HCT116 (cell line): ENCODE measurements at regions not wholly inside any gene's neighbourhood (a gene's known extent, or its start where the extent isn't known, plus 50 kb on each side); places are given as distances from the start of the nearest gene placed in this dataset.

Experiments used
- ATAC-seq: fragments of 200-7000 bp; cut with Tn5 transposase; 2 replicates; pipeline ENCODE4 v1.9.1; 2020; ENCODE audit warnings: mild to moderate bottlenecking, moderate library complexity
- BruUV-seq: library from RNA; stranded (reverse); fragments of 400-500 nt; replicated peaks from 2 replicates; lab custom pipeline; 2021; lab: Mats Ljungman, UMichigan
- CTCF ChIA-PET: fragments of 300-600 bp; sonication (Branson Sonifier 250); formaldehyde crosslinking; loops from one replicate; lab custom pipeline; 2021; ENCODE audit warnings: antibody characterized with exemption; lab: Charles Lee
- POLR2A ChIA-PET: fragments of 300-600, 350-600 bp; sonication (Branson Sonifier 250); formaldehyde crosslinking; loops from one replicate; lab custom pipeline; 2021; ENCODE audit warnings: antibody characterized with exemption; lab: Charles Lee
- RAD21 ChIA-PET, 2 experiments: fragments of 300-600 bp; sonication (Branson Sonifier 250); formaldehyde crosslinking; loops; one replicate each; lab custom pipeline; 2023; ENCODE audit warnings: low total read pairs in 2 of 2; ENCODE audit not compliant: uncharacterized antibody in 2 of 2, unreplicated experiment in 2 of 2, low non-redundant PET in 1 of 2; lab: Charles Lee
- DNase-seq: peaks from one replicate; pipeline ENCODE4 v3.0.0-alpha.2; 2010; ENCODE audit warnings: low read depth, low spot score
- H2AFZ ChIP-seq: fragments of 200-600 bp; shearing (Covaris generic), sonication (generic); 2 replicates; pipeline ENCODE4 v1.6.1; 2017; ENCODE audit warnings: low read depth, mixed run types, mixed read lengths, antibody characterized with exemption, low read length; ENCODE audit not compliant: poor library complexity, severe bottlenecking
- H3K27ac ChIP-seq: 2 replicates; pipeline ENCODE4 v1.5.1; 2012; ENCODE audit warnings: low read depth, low read length
- H3K27me3 ChIP-seq: fragments of 200-600 bp; sonication (generic); 2 replicates; pipeline ENCODE4 v1.6.1; 2016; ENCODE audit warnings: mixed run types, low read length, mixed read lengths; ENCODE audit not compliant: insufficient read depth
- H3K36me3 ChIP-seq, 2 experiments: fragments of 200-500 bp in 1 of 2; fragments of 200-600 bp in 1 of 2; sonication (Bioruptor generic) in 1 of 2; sonication (generic) in 1 of 2; 2 replicates each; pipeline versions ENCODE4 v1.5.1 to v1.6.1; 2014 to 2016; ENCODE audit warnings: low read length in 2 of 2, inconsistent platforms in 1 of 2, mixed read lengths in 1 of 2, mixed run types in 1 of 2; ENCODE audit not compliant: insufficient read depth in 2 of 2, control insufficient read depth in 1 of 2
- H3K4me1 ChIP-seq, 2 experiments: fragments of 200-600 bp in 1 of 2; sonication (generic) in 1 of 2; 2 replicates each; pipeline versions ENCODE4 v1.5.1 to v1.6.1; 2012 to 2017; ENCODE audit warnings: low read length in 2 of 2, inconsistent platforms in 1 of 2, mild to moderate bottlenecking in 1 of 2, mixed read lengths in 1 of 2, mixed run types in 1 of 2, moderate library complexity in 1 of 2; ENCODE audit not compliant: insufficient read depth in 2 of 2, control insufficient read depth in 1 of 2
- H3K4me2 ChIP-seq: fragments of 200-600 bp; sonication (generic); 2 replicates; pipeline ENCODE4 v1.6.1; 2017; ENCODE audit warnings: mixed run types, low read length, mixed read lengths
- H3K4me3 ChIP-seq, 2 experiments: fragments of 200-600 bp in 1 of 2; sonication (generic) in 1 of 2; replicated peaks in 1 of 2; 2 replicates each; pipeline ENCODE4 v1.5.1; 2011 to 2016; ENCODE audit warnings: low read length in 2 of 2, control low read depth in 1 of 2, low read depth in 1 of 2, mild to moderate bottlenecking in 1 of 2, mixed read lengths in 1 of 2, mixed run types in 1 of 2
- H3K79me2 ChIP-seq: fragments of 200-600 bp; sonication (generic); 2 replicates; pipeline ENCODE4 v1.6.1; 2017; ENCODE audit warnings: mild to moderate bottlenecking, mixed run types, low read length, moderate library complexity, mixed read lengths; ENCODE audit not compliant: insufficient read depth
- H3K9ac ChIP-seq: fragments of 200-600 bp; sonication (generic); 2 replicates; pipeline ENCODE4 v1.6.1; 2016; ENCODE audit warnings: low read length, mixed read lengths
- H3K9me2 ChIP-seq: fragments of 200-600 bp; sonication (generic), shearing (Covaris generic); 2 replicates; pipeline ENCODE4 v1.6.1; 2017; ENCODE audit warnings: mixed run types, mild to moderate bottlenecking, moderate library complexity; ENCODE audit not compliant: insufficient read depth
- H3K9me3 ChIP-seq, 2 experiments: fragments of 200-500 bp in 1 of 2; fragments of 200-600 bp in 1 of 2; sonication (Bioruptor generic) in 1 of 2; sonication (generic) in 1 of 2; 2 replicates each; pipeline ENCODE4 v1.6.1; 2014 to 2017; ENCODE audit warnings: low read length in 2 of 2, mixed read lengths in 2 of 2, inconsistent platforms in 1 of 2, low read depth in 1 of 2, mild to moderate bottlenecking in 1 of 2, mixed run types in 1 of 2, moderate library complexity in 1 of 2; ENCODE audit not compliant: control insufficient read depth in 1 of 2, insufficient read depth in 1 of 2
- H4K20me1 ChIP-seq: fragments of 200-600 bp; sonication (generic), shearing (Covaris generic); 2 replicates; pipeline ENCODE4 v1.6.1; 2017; ENCODE audit warnings: mixed run types, mild to moderate bottlenecking, moderate library complexity; ENCODE audit not compliant: insufficient read depth
- ATF3 ChIP-seq: IDR thresholded peaks from 2 replicates; pipeline ENCODE4 v1.6.1; 2012
- CTCF ChIP-seq, 3 experiments: fragments of 200-600 bp in 1 of 3; sonication (generic) in 1 of 3; IDR thresholded peaks in 2 of 3; conservative IDR thresholded peaks in 1 of 3; 2 replicates each; pipeline ENCODE4 v1.5.1; 2012 to 2017; ENCODE audit warnings: low read depth in 2 of 3, low read length in 2 of 3, antibody characterized with exemption in 1 of 3, borderline replicate concordance in 1 of 3, control low read depth in 1 of 3, mild to moderate bottlenecking in 1 of 3, mixed read lengths in 1 of 3, mixed run types in 1 of 3, moderate library complexity in 1 of 3; ENCODE audit not compliant: insufficient read depth in 1 of 3
- EGR1 ChIP-seq: IDR thresholded peaks from 2 replicates; pipeline ENCODE4 v1.6.1; 2012; ENCODE audit warnings: low read depth
- EZH2phosphoT487 ChIP-seq: fragments of 200-600 bp; IDR thresholded peaks from 2 replicates; pipeline ENCODE4 v1.6.1; 2018; ENCODE audit warnings: antibody characterized with exemption, borderline replicate concordance
- FOSL1 ChIP-seq: IDR thresholded peaks from 2 replicates; pipeline ENCODE4 v1.6.1; 2012; ENCODE audit warnings: low read depth
- POLR2A ChIP-seq: IDR thresholded peaks from 2 replicates; pipeline ENCODE4 v1.7.0; 2011; ENCODE audit warnings: borderline replicate concordance; ENCODE audit not compliant: insufficient read depth, insufficient read length; ENCODE audit errors: extremely low read depth
- RAD21 ChIP-seq: IDR thresholded peaks from 2 replicates; pipeline ENCODE4 v1.6.1; 2012; ENCODE audit warnings: low read depth, mild to moderate bottlenecking
- REST ChIP-seq: IDR thresholded peaks from 2 replicates; pipeline ENCODE4 v1.6.1; 2012; ENCODE audit warnings: low read depth
- SRF ChIP-seq: IDR thresholded peaks from 2 replicates; pipeline ENCODE4 v1.6.1; 2012; ENCODE audit warnings: low read depth
- TCF7L2 ChIP-seq: IDR thresholded peaks from 2 replicates; pipeline ENCODE4 v1.7.0; 2011; ENCODE audit warnings: borderline replicate concordance, inconsistent platforms; ENCODE audit not compliant: insufficient read depth, insufficient read length; ENCODE audit errors: extremely low read depth
- YY1 ChIP-seq: IDR thresholded peaks from 2 replicates; pipeline ENCODE4 v1.6.1; 2011; ENCODE audit warnings: low read length, low read depth, moderate library complexity, mild to moderate bottlenecking; ENCODE audit not compliant: insufficient replicate concordance; ENCODE audit errors: extremely low read depth
- ZNF274 ChIP-seq: fragments of 200-500 bp; sonication (Bioruptor generic); IDR thresholded peaks from 2 replicates; pipeline ENCODE4 v1.6.1; 2014; ENCODE audit warnings: mild to moderate bottlenecking, low read depth, low read length, inconsistent platforms
- intact Hi-C: fragments of 100-400 bp; cut with micrococcal nuclease; formaldehyde crosslinking; loops from 2 replicates; pipeline ENCODE4 v1.10.0; 2022

- BruUV-seq: no TSS peak
- intact Hi-C loops: no loop called here
Observed at GRCh38 chr5:26205121-26205520, 833.3 kb downstream of the CDH9 start.

More at GRCh38 chr5:26205121-26205520, 833.3 kb downstream of the CDH9 start:
- ChIA-PET POLR2A (no interaction called here), RAD21 (no interaction called here), CTCF (no interaction called here)
- H3K27ac ChIP-seq: no peak overlapping the region
- no peaks in the 10 kb centered on the region for H3K9me2 ChIP-seq
- TF ChIP-seq TCF7L2 (no peak), REST (no peak), SRF (no peak), RAD21 (no peak), EZH2phosphoT487 (no peak), CTCF (IDR thresholded peaks at IDR 0.05 in 2 of 3, conservative IDR thresholded peaks at IDR 0.05 in 1 of 3; ENCODE audit: borderline replicate concordance in 1 of 3, insufficient read depth in 1 of 3, low read depth in 2 of 3, low read length in 2 of 3) (no peak), ZNF274 (no peak), POLR2A (no peak), FOSL1 (no peak), YY1 (no peak), EGR1 (no peak), ATF3 (no peak)
- no peak for DNase-seq
- no peak overlapping the region for H3K9ac ChIP-seq
- H3K36me3 ChIP-seq: no peaks in the 10 kb centered on the region
- no peaks in the 10 kb centered on the region for H3K4me1 ChIP-seq
- no peaks in the 10 kb centered on the region for H4K20me1 ChIP-seq
- H2AFZ ChIP-seq: no peak overlapping the region
- no peak overlapping the region for H3K4me3 ChIP-seq
- ATAC-seq: no peak
- no peaks in the 10 kb centered on the region for H3K27me3 ChIP-seq
- H3K79me2 ChIP-seq: no peaks in the 10 kb centered on the region
- H3K9me3 ChIP-seq: peaks cover 10 to 12% of the 10 kb centered on the region in 2 experiments; a peak in 2 of 4 replicates
- H3K4me2 ChIP-seq: no peak overlapping the region
